Parathyroid adenoma (tissue), 2 donors: ENCODE measurements at regions not wholly inside any gene's neighbourhood (a gene's known extent, or its start where the extent isn't known, plus 50 kb on each side); places are given as distances from the start of the nearest gene placed in this dataset.

Source experiments
- H2AFZ ChIP-seq: fragments of 300-600 bp; sonication (generic); one replicate; pipeline ENCODE4 v1.7.0; 2017; ENCODE audit warnings: antibody characterized with exemption, mild to moderate bottlenecking
- H3K27ac ChIP-seq: fragments of 300-600 bp; sonication (generic); one replicate; pipeline ENCODE4 v1.7.0; 2017
- H3K27me3 ChIP-seq: fragments of 300-600 bp; sonication (generic); one replicate; pipeline ENCODE4 v1.7.0; 2017; ENCODE audit warnings: low read length; ENCODE audit not compliant: control insufficient read depth, insufficient read depth
- H3K36me3 ChIP-seq: fragments of 300-600 bp; sonication (generic); one replicate; pipeline ENCODE4 v1.7.0; 2017; ENCODE audit warnings: low read length; ENCODE audit not compliant: control insufficient read depth, insufficient read depth
- H3K4me1 ChIP-seq: fragments of 300-600 bp; sonication (generic); one replicate; pipeline ENCODE4 v1.7.0; 2017; ENCODE audit warnings: control low read depth
- H3K4me2 ChIP-seq: fragments of 300-600 bp; sonication (generic); one replicate; pipeline ENCODE4 v1.7.0; 2017; ENCODE audit warnings: low read length
- H3K4me3 ChIP-seq: fragments of 300-600 bp; sonication (generic); one replicate; pipeline ENCODE4 v1.7.0; 2017; ENCODE audit warnings: low read depth, low read length
- H3K79me2 ChIP-seq: fragments of 300-600 bp; sonication (generic); one replicate; pipeline ENCODE4 v1.7.0; 2017; ENCODE audit warnings: control low read depth
- H3K9ac ChIP-seq: fragments of 300-600 bp; sonication (generic); one replicate; pipeline ENCODE4 v1.7.0; 2017; ENCODE audit warnings: mild to moderate bottlenecking
- H3K9me3 ChIP-seq: fragments of 300-600 bp; sonication (generic); one replicate; pipeline ENCODE4 v1.7.0; 2017; ENCODE audit warnings: low read length; ENCODE audit not compliant: control insufficient read depth
- CTCF ChIP-seq: fragments of 300-600 bp; sonication (generic); IDR thresholded peaks from one replicate; pipeline ENCODE4 v1.7.0; 2017; ENCODE audit warnings: antibody characterized with exemption, mild to moderate bottlenecking
- donor health status: primary hyperparathyroidism.

GRCh38 chr13:103945836-103946235, 879.6 kb upstream of the SLC10A2 start:
- TF ChIP-seq CTCF, result no peak
- H3K9me3 ChIP-seq, result no peaks in the 10 kb centered on the region
- H3K4me2 ChIP-seq, result no peak overlapping the region
- H3K27me3 ChIP-seq, result no peaks in the 10 kb centered on the region
- H2AFZ ChIP-seq, result no peak overlapping the region
- H3K4me3 ChIP-seq, result no peak overlapping the region
- H3K27ac ChIP-seq, result no peak overlapping the region
- H3K36me3 ChIP-seq, result no peaks in the 10 kb centered on the region
- no peaks in the 10 kb centered on the region for H3K79me2 ChIP-seq
- no peak overlapping the region for H3K9ac ChIP-seq
- H3K4me1 ChIP-seq, result no peaks in the 10 kb centered on the region

GRCh38 chr13:103941506-103942140, 875.4 kb upstream of the SLC10A2 start:
- no peak overlapping the region for H3K9ac ChIP-seq
- no peak overlapping the region for H3K27ac ChIP-seq
- no peak overlapping the region for H2AFZ ChIP-seq
- no peak overlapping the region for H3K4me2 ChIP-seq
- H3K4me1 ChIP-seq, result no peaks in the 10 kb centered on the region
- H3K79me2 ChIP-seq, result no peaks in the 10 kb centered on the region
- no peaks in the 10 kb centered on the region for H3K27me3 ChIP-seq
- no peak for TF ChIP-seq CTCF
- H3K4me3 ChIP-seq, result no peak overlapping the region
- H3K36me3 ChIP-seq, result no peaks in the 10 kb centered on the region
- H3K9me3 ChIP-seq, result no peaks in the 10 kb centered on the region

GRCh38 chr13:103935117-103935516, 868.9 kb upstream of the SLC10A2 start:
- Histone ChIP-seq H3K27ac (no peak overlapping the region), H3K4me3 (no peak overlapping the region), H3K9ac (no peak overlapping the region), H3K36me3 (no peaks in the 10 kb centered on the region), H3K27me3 (no peaks in the 10 kb centered on the region), H3K4me2 (no peak overlapping the region), H3K9me3 (no peaks in the 10 kb centered on the region), H2AFZ (no peak overlapping the region), H3K4me1 (no peaks in the 10 kb centered on the region), H3K79me2 (no peaks in the 10 kb centered on the region)
- no peak for TF ChIP-seq CTCF

GRCh38 chr13:103931885-103932284, 865.7 kb upstream of the SLC10A2 start:
- Histone ChIP-seq H2AFZ (no peak overlapping the region), H3K9ac (no peak overlapping the region), H3K27ac (no peak overlapping the region), H3K4me1 (no peaks in the 10 kb centered on the region), H3K27me3 (no peaks in the 10 kb centered on the region), H3K9me3 (no peaks in the 10 kb centered on the region), H3K36me3 (no peaks in the 10 kb centered on the region), H3K4me3 (no peak overlapping the region), H3K79me2 (no peaks in the 10 kb centered on the region), H3K4me2 (no peak overlapping the region)
- no peak for TF ChIP-seq CTCF

GRCh38 chr13:103931331-103931845, 865.2 kb upstream of the SLC10A2 start:
- H3K27me3 ChIP-seq, result no peaks in the 10 kb centered on the region
- H3K79me2 ChIP-seq, result no peaks in the 10 kb centered on the region
- no peak overlapping the region for H3K4me2 ChIP-seq
- H2AFZ ChIP-seq, result no peak overlapping the region
- H3K9ac ChIP-seq, result no peak overlapping the region
- no peaks in the 10 kb centered on the region for H3K4me1 ChIP-seq
- H3K9me3 ChIP-seq, result no peaks in the 10 kb centered on the region
- no peak overlapping the region for H3K4me3 ChIP-seq
- TF ChIP-seq CTCF, result no peak
- no peaks in the 10 kb centered on the region for H3K36me3 ChIP-seq
- H3K27ac ChIP-seq, result no peak overlapping the region
